H9 (cell line): ENCODE measurements at regions not wholly inside any gene's neighbourhood (a gene's known extent, or its start where the extent isn't known, plus 50 kb on each side); places are given as distances from the start of the nearest gene placed in this dataset.

Source experiments
- DNase-seq: peaks from one replicate; pipeline ENCODE4 v3.0.0-alpha.2; 2017
- H2AFZ ChIP-seq: one replicate; pipeline ENCODE4 v1.6.1; 2013; ENCODE audit warnings: mild to moderate bottlenecking, low read length, control low read depth, moderate library complexity
- H2AK5ac ChIP-seq: 2 replicates; pipeline ENCODE4 v1.6.1; 2013; ENCODE audit warnings: low read length, control low read depth, mixed read lengths; ENCODE audit not compliant: insufficient read length
- H2BK120ac ChIP-seq: one replicate; pipeline ENCODE4 v1.6.1; 2013; ENCODE audit warnings: low read depth, mild to moderate bottlenecking, low read length, control low read depth, inconsistent platforms; ENCODE audit not compliant: poor library complexity, severe bottlenecking
- H2BK12ac ChIP-seq: 2 replicates; pipeline ENCODE4 v1.6.1; 2013; ENCODE audit warnings: low read length, control low read depth, mixed read lengths, low read depth; ENCODE audit not compliant: insufficient read length
- H2BK15ac ChIP-seq: 2 replicates; pipeline ENCODE4 v1.6.1; 2013; ENCODE audit warnings: low read depth, low read length, control low read depth
- H2BK20ac ChIP-seq: one replicate; pipeline ENCODE4 v1.6.1; 2013; ENCODE audit warnings: low read depth, mild to moderate bottlenecking, low read length, control low read depth, inconsistent platforms; ENCODE audit not compliant: poor library complexity, severe bottlenecking
- H2BK5ac ChIP-seq: 2 replicates; pipeline ENCODE4 v1.6.1; 2013; ENCODE audit warnings: low read length, control low read depth, mixed read lengths; ENCODE audit not compliant: insufficient read length
- H3K14ac ChIP-seq: 2 replicates; pipeline ENCODE4 v1.6.1; 2013; ENCODE audit warnings: low read length, control low read depth; ENCODE audit not compliant: insufficient read depth
- H3K18ac ChIP-seq: 2 replicates; pipeline ENCODE4 v1.6.1; 2013; ENCODE audit warnings: low read depth, mild to moderate bottlenecking, mixed read lengths, low read length, control low read depth; ENCODE audit not compliant: insufficient read length
- H3K23ac ChIP-seq: 2 replicates; pipeline ENCODE4 v1.6.1; 2013; ENCODE audit warnings: low read length, control low read depth, mixed read lengths, low read depth; ENCODE audit not compliant: insufficient read length
- H3K23me2 ChIP-seq: 2 replicates; pipeline ENCODE4 v1.6.1; 2013; ENCODE audit warnings: low read depth, mild to moderate bottlenecking, mixed read lengths, low read length, control low read depth; ENCODE audit not compliant: insufficient read length, poor library complexity, severe bottlenecking
- H3K27ac ChIP-seq: 2 replicates; pipeline ENCODE4 v1.5.1; 2013; ENCODE audit warnings: low read length, control low read depth, mixed read lengths, low read depth; ENCODE audit not compliant: insufficient read length
- H3K27me3 ChIP-seq: 2 replicates; pipeline ENCODE4 v1.6.1; 2013; ENCODE audit warnings: low read length, control low read depth, inconsistent platforms; ENCODE audit not compliant: insufficient read depth
- H3K4ac ChIP-seq: 2 replicates; pipeline ENCODE4 v1.6.1; 2013; ENCODE audit warnings: low read depth, mild to moderate bottlenecking, control low read depth, inconsistent platforms, low read length, moderate library complexity
- H3K4me1 ChIP-seq: 2 replicates; pipeline ENCODE4 v1.6.1; 2013; ENCODE audit warnings: low read length, control low read depth, inconsistent platforms; ENCODE audit not compliant: insufficient read depth
- H3K4me2 ChIP-seq: 2 replicates; pipeline ENCODE4 v1.6.1; 2013; ENCODE audit warnings: low read length, control low read depth, mixed read lengths; ENCODE audit not compliant: insufficient read length, insufficient read depth
- H3K56ac ChIP-seq: 2 replicates; pipeline ENCODE4 v1.6.1; 2013; ENCODE audit warnings: low read depth, mild to moderate bottlenecking, mixed read lengths, low read length, control low read depth; ENCODE audit not compliant: insufficient read length
- H3K79me1 ChIP-seq: 2 replicates; pipeline ENCODE4 v1.6.1; 2013; ENCODE audit warnings: low read depth, mild to moderate bottlenecking, moderate library complexity, low read length, control low read depth, inconsistent platforms; ENCODE audit not compliant: insufficient read depth, poor library complexity, severe bottlenecking
- H3K79me2 ChIP-seq: 2 replicates; pipeline ENCODE4 v1.6.1; 2013; ENCODE audit warnings: low read length, control low read depth, inconsistent platforms; ENCODE audit not compliant: insufficient read depth
- H3K9ac ChIP-seq: 2 replicates; pipeline ENCODE4 v1.6.1; 2013; ENCODE audit warnings: low read length, control low read depth, mixed read lengths; ENCODE audit not compliant: insufficient read length; ENCODE audit errors: extremely low read depth
- H3K9me3 ChIP-seq: one replicate; pipeline ENCODE4 v1.6.1; 2013; ENCODE audit warnings: low read depth, low read length, inconsistent platforms; ENCODE audit not compliant: control insufficient read depth
- H3T11ph ChIP-seq: one replicate; pipeline ENCODE4 v1.6.1; 2013; ENCODE audit warnings: mild to moderate bottlenecking, low read length, control low read depth, inconsistent platforms
- H4K20me1 ChIP-seq: one replicate; pipeline ENCODE4 v1.6.1; 2013; ENCODE audit not compliant: control insufficient read depth, insufficient read length, insufficient read depth
- H4K5ac ChIP-seq: 2 replicates; pipeline ENCODE4 v1.6.1; 2013; ENCODE audit warnings: low read depth, mild to moderate bottlenecking, mixed read lengths, low read length, control low read depth; ENCODE audit not compliant: insufficient read length
- H4K8ac ChIP-seq: replicated peaks from 2 replicates; pipeline ENCODE4 v1.6.1; 2013; ENCODE audit warnings: low read length, control low read depth, mixed read lengths, low read depth; ENCODE audit not compliant: insufficient read length
- H4K91ac ChIP-seq: 2 replicates; pipeline ENCODE4 v1.6.1; 2013; ENCODE audit warnings: low read depth, mild to moderate bottlenecking, moderate library complexity, mixed read lengths, low read length, control low read depth; ENCODE audit not compliant: insufficient read length
- H3K27ac Mint-ChIP-seq, 3 experiments: 2 replicates in 2 of 3; 3 replicates in 1 of 3; pipeline ENCODE4 v1.8.0; 2020 to 2021; ENCODE audit warnings: mixed read lengths in 3 of 3, mild to moderate bottlenecking in 1 of 3, moderate library complexity in 1 of 3
- H3K27me3 Mint-ChIP-seq: 2 replicates; pipeline ENCODE4 v1.8.0; 2021; ENCODE audit warnings: low read depth, mild to moderate bottlenecking, moderate library complexity, mixed read lengths
- H3K36me3 Mint-ChIP-seq, 3 experiments: 2 replicates in 2 of 3; 3 replicates in 1 of 3; pipeline ENCODE4 v1.8.0; 2020 to 2021; ENCODE audit warnings: low read depth in 3 of 3, mixed read lengths in 3 of 3; ENCODE audit not compliant: insufficient read depth in 1 of 3
- H3K4me1 Mint-ChIP-seq, 2 experiments: 2 replicates each; pipeline ENCODE4 v1.8.0; 2020; ENCODE audit warnings: mixed read lengths in 2 of 2
- H3K4me3 Mint-ChIP-seq, 2 experiments: 2 replicates in 1 of 2; 3 replicates in 1 of 2; pipeline ENCODE4 v1.8.0; 2020 to 2021; ENCODE audit warnings: mild to moderate bottlenecking in 2 of 2, mixed read lengths in 2 of 2, moderate library complexity in 1 of 2
- H3K9me3 Mint-ChIP-seq, 2 experiments: 2 replicates in 1 of 2; 3 replicates in 1 of 2; pipeline ENCODE4 v1.8.0; 2020; ENCODE audit warnings: mild to moderate bottlenecking in 2 of 2, mixed read lengths in 2 of 2, moderate library complexity in 1 of 2
- CTCF ChIP-seq: fragments of 200-600 bp; sonication (generic); conservative IDR thresholded peaks from 3 replicates; pipeline ENCODE4 v1.8.0; 2021; ENCODE audit warnings: antibody characterized with exemption, mild to moderate bottlenecking
- WGBS: extraction: QIAGEN DNeasy Blood & Tissue Kit; methylation state at CpG from one replicate; pipeline ENCODE4 v1.1.7; 2013; ENCODE audit warnings: missing lambda C conversion rate, low lambda C conversion rate, mixed read lengths; ENCODE audit not compliant: insufficient read length; ENCODE audit errors: extremely low coverage; 5-methylcytosine and 5-hydroxymethylcytosine counted together

GRCh38 chr2:120929829-120930228 is 194.2 kb downstream of the GLI2 start:
- no peak overlapping the region for H4K8ac ChIP-seq

More at GRCh38 chr2:120929829-120930228, 194.2 kb downstream of the GLI2 start:
- no peak overlapping the region for H3K56ac ChIP-seq
- WGBS = no CpG with 5 or more reads among the region's 2 CpGs
- peaks cover 30 to 44% (median 39%) of the 10 kb centered on the region in 3 experiments for H3K36me3 Mint-ChIP-seq
- H2BK120ac ChIP-seq = no peak overlapping the region
- no peaks in the 10 kb centered on the region for H3K27me3 Mint-ChIP-seq
- H3K9me3 Mint-ChIP-seq = peaks cover 4% of the 10 kb centered on the region in 2 experiments; a peak in 1 of 5 replicates
- no peaks in the 10 kb centered on the region for H3K79me2 ChIP-seq
- peaks cover 15 to 18% of the 10 kb centered on the region in 2 experiments for H3K4me1 Mint-ChIP-seq
- no peak overlapping the region for H2BK15ac ChIP-seq
- H3K79me1 ChIP-seq = no peaks in the 10 kb centered on the region
- no peak overlapping the region for H3K4ac ChIP-seq
- no peak overlapping the region for H3T11ph ChIP-seq
- H3K9me3 ChIP-seq = no peaks in the 10 kb centered on the region
- H2AFZ ChIP-seq = no peak overlapping the region
- no peak overlapping the region for H2BK12ac ChIP-seq
- H3K27ac Mint-ChIP-seq = no peak overlapping the region
- H3K4me3 Mint-ChIP-seq = no peak overlapping the region
- no peak overlapping the region for H2AK5ac ChIP-seq
- H3K4me1 ChIP-seq = no peaks in the 10 kb centered on the region
- DNase-seq = no peak
- H3K23ac ChIP-seq = no peak overlapping the region
- H3K18ac ChIP-seq = no peak overlapping the region
- no peak overlapping the region for H3K4me2 ChIP-seq
- H3K23me2 ChIP-seq = no peaks in the 10 kb centered on the region
- H3K9ac ChIP-seq = no peak overlapping the region
- no peak overlapping the region for H4K5ac ChIP-seq
- H3K14ac ChIP-seq = no peak overlapping the region
- no peaks in the 10 kb centered on the region for H3K27me3 ChIP-seq
- no peak overlapping the region for H2BK20ac ChIP-seq
- no peak for TF ChIP-seq CTCF
- no peak overlapping the region for H3K27ac ChIP-seq
- H4K20me1 ChIP-seq = no peaks in the 10 kb centered on the region
- no peak overlapping the region for H4K91ac ChIP-seq
- H2BK5ac ChIP-seq = no peak overlapping the region
